ENCODE measurements at regions not wholly inside any gene's neighbourhood (a gene's known extent, or its start where the extent isn't known, plus 50 kb on each side); places are given as distances from the start of the nearest gene placed in this dataset.

GRCh38 chr3:124631727-124632126, 98.5 kb upstream of the UMPS start:
- no peak for TF ChIP-seq CTCF (conservative IDR thresholded peaks at IDR 0.05)
- no peak for DNase-seq (ENCODE audit: extremely low spot score, unreplicated experiment)
- H3K4me1 Mint-ChIP-seq (ENCODE audit: unreplicated experiment): peaks cover 23% of the 10 kb centered on the region
- no peaks in the 10 kb centered on the region for H3K27me3 Mint-ChIP-seq
- no peak overlapping the region for H3K27ac Mint-ChIP-seq
- no peak overlapping the region for H3K4me3 Mint-ChIP-seq
- peaks cover 21% of the 10 kb centered on the region for H3K36me3 Mint-ChIP-seq
- H3K9me3 Mint-ChIP-seq: no peaks in the 10 kb centered on the region

GRCh38 chr3:124632566-124633140, 97.6 kb upstream of the UMPS start:
- no peaks in the 10 kb centered on the region for H3K9me3 Mint-ChIP-seq

GRCh38 chr3:124633524-124633923, 96.7 kb upstream of the UMPS start:
- peaks cover 21% of the 10 kb centered on the region for H3K36me3 Mint-ChIP-seq
- H3K27me3 Mint-ChIP-seq: no peaks in the 10 kb centered on the region
- DNase-seq (ENCODE audit: extremely low spot score, unreplicated experiment): no peak
- no peak for TF ChIP-seq CTCF (conservative IDR thresholded peaks at IDR 0.05)
- H3K4me1 Mint-ChIP-seq (ENCODE audit: unreplicated experiment): peaks cover 23% of the 10 kb centered on the region
- peak overlapping the region; percentile 10 for H3K27ac Mint-ChIP-seq
- H3K4me3 Mint-ChIP-seq: no peak overlapping the region
- H3K9me3 Mint-ChIP-seq: no peaks in the 10 kb centered on the region

More at GRCh38 chr3:124632566-124633140, 97.6 kb upstream of the UMPS start:
- Mint-ChIP-seq H3K4me3 (no peak overlapping the region), H3K27ac (peak overlapping the region; percentile 53), H3K36me3 (peaks cover 21% of the 10 kb centered on the region), H3K4me1 (ENCODE audit: unreplicated experiment) (peaks cover 23% of the 10 kb centered on the region), H3K27me3 (no peaks in the 10 kb centered on the region)
- TF ChIP-seq CTCF (conservative IDR thresholded peaks at IDR 0.05): no peak
- DNase-seq (ENCODE audit: extremely low spot score, unreplicated experiment): no peak

GRCh38 chr3:124634210-124635168, 95.8 kb upstream of the UMPS start:
- H3K27ac Mint-ChIP-seq: peak overlapping the region; percentile 92
- peaks cover 16% of the 10 kb centered on the region for H3K4me1 Mint-ChIP-seq (ENCODE audit: unreplicated experiment)
- DNase-seq (ENCODE audit: extremely low spot score, unreplicated experiment): no peak
- H3K27me3 Mint-ChIP-seq: no peaks in the 10 kb centered on the region
- H3K36me3 Mint-ChIP-seq: peaks cover 21% of the 10 kb centered on the region
- H3K9me3 Mint-ChIP-seq: no peaks in the 10 kb centered on the region
- no peak for TF ChIP-seq CTCF (conservative IDR thresholded peaks at IDR 0.05)
- peak overlapping the region; percentile 50 for H3K4me3 Mint-ChIP-seq

- peak overlapping the region; percentile 92 for H3K27ac Mint-ChIP-seq
- TF ChIP-seq CTCF (conservative IDR thresholded peaks at IDR 0.05): no peak
- H3K36me3 Mint-ChIP-seq: peaks cover 21% of the 10 kb centered on the region
- no peak for DNase-seq (ENCODE audit: extremely low spot score, unreplicated experiment)
- H3K27me3 Mint-ChIP-seq: no peaks in the 10 kb centered on the region
- H3K9me3 Mint-ChIP-seq: no peaks in the 10 kb centered on the region
- H3K4me1 Mint-ChIP-seq (ENCODE audit: unreplicated experiment): peaks cover 13% of the 10 kb centered on the region
- peak overlapping the region; percentile 50 for H3K4me3 Mint-ChIP-seq
Observed at GRCh38 chr3:124635169-124635539, 95.1 kb upstream of the UMPS start.
